GM12878 (cell line): ENCODE measurements at regions not wholly inside any gene's neighbourhood (a gene's known extent, or its start where the extent isn't known, plus 50 kb on each side); places are given as distances from the start of the nearest gene placed in this dataset.

Source experiments
- ATAC-seq: fragments of 200-7000 bp; cut with Tn5 transposase; 3 replicates; pipeline ENCODE4 v1.9.1; 2020; ENCODE audit warnings: mild to moderate bottlenecking, moderate library complexity
- BruUV-seq: library from RNA; stranded (reverse); fragments of 400-500 nt; replicated peaks from 2 replicates; lab custom pipeline; 2021; lab: Mats Ljungman, UMichigan
- CTCF ChIA-PET: fragments of 300-600 bp; sonication (Branson Sonifier 250); formaldehyde crosslinking; extraction: SDS; loops from one replicate; lab custom pipeline; 2021; ENCODE audit warnings: inconsistent platforms; lab: Yijun Ruan, JAX
- POLR2A ChIA-PET: fragments of 350-600 bp; formaldehyde crosslinking; extraction: SDS; loops from one replicate; lab custom pipeline; 2021; ENCODE audit warnings: inconsistent platforms; lab: Charles Lee
- RAD21 ChIA-PET: fragments of 300-600 bp; sonication (Branson Sonifier 250); formaldehyde crosslinking; loops from one replicate; lab custom pipeline; 2023; ENCODE audit warnings: antibody characterized with exemption; ENCODE audit not compliant: unreplicated experiment; lab: Charles Lee
- SMC1A ChIA-PET: fragments of 300-600 bp; sonication (Branson Sonifier 250); formaldehyde crosslinking; loops from one replicate; lab custom pipeline; 2023; ENCODE audit not compliant: unreplicated experiment, uncharacterized antibody; lab: Charles Lee
- DNase-seq: peaks from one replicate; pipeline ENCODE4 v3.0.0-alpha.2; 2011; ENCODE audit warnings: low read depth, low spot score
- FAIRE-seq: peaks from 3 replicates; lab custom pipeline; 2011; peaks lifted over from hg19 to GRCh38; lab: Jason Lieb, UNC
- H2AFZ ChIP-seq: 2 replicates; pipeline ENCODE4 v1.6.0; 2011; ENCODE audit warnings: low read depth, low read length, control low read depth; ENCODE audit not compliant: control insufficient read depth
- H3K27ac ChIP-seq: 2 replicates; pipeline ENCODE4 v1.5.1; 2011; ENCODE audit warnings: control low read depth; ENCODE audit not compliant: control insufficient read depth, insufficient read depth
- H3K27me3 ChIP-seq, 2 experiments: replicated peaks in 1 of 2; 2 replicates each; pipeline versions ENCODE4 v1.6.0 to v1.6.1; 2011; ENCODE audit warnings: low read length in 1 of 2; ENCODE audit not compliant: control insufficient read depth in 2 of 2, insufficient read depth in 2 of 2
- H3K36me3 ChIP-seq, 2 experiments: 2 replicates each; pipeline ENCODE4 v1.5.1; 2011; ENCODE audit warnings: low read length in 1 of 2; ENCODE audit not compliant: control insufficient read depth in 2 of 2, insufficient read depth in 2 of 2
- H3K4me1 ChIP-seq: 2 replicates; pipeline ENCODE4 v1.6.1; 2011; ENCODE audit warnings: mild to moderate bottlenecking, low read length, moderate library complexity, mixed read lengths; ENCODE audit not compliant: control insufficient read depth, insufficient read depth
- H3K4me2 ChIP-seq: 2 replicates; pipeline ENCODE4 v1.6.0; 2011; ENCODE audit warnings: control low read depth; ENCODE audit not compliant: control insufficient read depth, insufficient read depth
- H3K4me3 ChIP-seq: fragments of 200-600 bp; sonication (generic); 2 replicates; pipeline ENCODE4 v1.5.1; 2016
- H3K79me2 ChIP-seq: 2 replicates; pipeline ENCODE4 v1.6.0; 2011; ENCODE audit warnings: low read length; ENCODE audit not compliant: control insufficient read depth, insufficient read depth
- H3K9ac ChIP-seq: 2 replicates; pipeline ENCODE4 v1.8.0; 2011; ENCODE audit warnings: low read length, control low read depth, mixed read lengths; ENCODE audit not compliant: control insufficient read depth, insufficient read depth
- H3K9me3 ChIP-seq: replicated peaks from 3 replicates; pipeline ENCODE4 v1.5.1; 2011; ENCODE audit warnings: mild to moderate bottlenecking, low read length; ENCODE audit not compliant: control insufficient read depth, insufficient read depth
- H4K20me1 ChIP-seq: 2 replicates; pipeline ENCODE4 v1.6.0; 2011; ENCODE audit not compliant: control insufficient read depth, insufficient read depth
- BCL11A ChIP-seq: IDR thresholded peaks from 2 replicates; pipeline ENCODE4 v1.6.1; 2011; ENCODE audit warnings: low read depth, low read length
- CHD2 ChIP-seq: IDR thresholded peaks from 2 replicates; pipeline ENCODE4 v1.6.1; 2011; ENCODE audit warnings: low read depth, low read length, improper control_type of control experiment, borderline replicate concordance
- EGR1 ChIP-seq, 2 experiments: IDR thresholded peaks; 1 replicate in 1 of 2; 2 replicates in 1 of 2; pipeline ENCODE4 v1.6.1; 2011 to 2012; ENCODE audit warnings: low read depth in 2 of 2, low read length in 2 of 2, borderline replicate concordance in 1 of 2, mild to moderate bottlenecking in 1 of 2, moderate library complexity in 1 of 2
- FOXK2 ChIP-seq: fragments of 450-650 bp; IDR thresholded peaks from 2 replicates; pipeline ENCODE4 v1.6.1; 2017; ENCODE audit warnings: mild to moderate bottlenecking, moderate library complexity
- GATAD2B ChIP-seq: fragments of 450-650 bp; conservative IDR thresholded peaks from 2 replicates; pipeline ENCODE4 v1.6.1; 2017; ENCODE audit warnings: low read depth, mild to moderate bottlenecking, moderate library complexity
- HDAC2 ChIP-seq: fragments of 200-600 bp; sonication (generic); IDR thresholded peaks from 2 replicates; pipeline ENCODE4 v1.6.1; 2017
- HSF1 ChIP-seq: fragments of 150-350 bp; IDR thresholded peaks from 2 replicates; pipeline ENCODE4 v1.6.1; 2014; ENCODE audit warnings: mild to moderate bottlenecking, low read depth, low read length
- KDM1A ChIP-seq: fragments of 200-600 bp; sonication (generic); IDR thresholded peaks from 2 replicates; pipeline ENCODE4 v1.6.1; 2016; ENCODE audit warnings: borderline replicate concordance
- NFIC ChIP-seq: IDR thresholded peaks from 2 replicates; pipeline ENCODE4 v1.6.1; 2012; ENCODE audit warnings: low read depth, mild to moderate bottlenecking, inconsistent platforms, low read length, moderate library complexity
- SMAD1 ChIP-seq: fragments of 450-650 bp; IDR thresholded peaks from 2 replicates; pipeline ENCODE4 v1.6.1; 2018; ENCODE audit warnings: mild to moderate bottlenecking, low read depth; ENCODE audit not compliant: partially characterized antibody
- STAT3 ChIP-seq: IDR thresholded peaks from 2 replicates; pipeline ENCODE4 v1.6.1; 2011; ENCODE audit warnings: low read depth, low read length, improper control_type of control experiment
- TCF12 ChIP-seq: IDR thresholded peaks from 2 replicates; pipeline ENCODE4 v1.6.1; 2011; ENCODE audit warnings: low read depth, mild to moderate bottlenecking, low read length
- TCF3 ChIP-seq: IDR thresholded peaks from 2 replicates; pipeline ENCODE4 v1.6.1; 2012; ENCODE audit warnings: low read depth, mild to moderate bottlenecking, low read length, borderline replicate concordance; ENCODE audit not compliant: insufficient read depth
- ZBED1 ChIP-seq: IDR thresholded peaks from 2 replicates; pipeline ENCODE4 v1.6.1; 2016; ENCODE audit warnings: borderline replicate concordance
- ZNF622 ChIP-seq: fragments of 450-650 bp; IDR thresholded peaks from 2 replicates; pipeline ENCODE4 v1.6.1; 2017; ENCODE audit warnings: mild to moderate bottlenecking, inconsistent platforms
- WGBS: methylation state at CpG from one replicate; pipeline ENCODE4 v1.1.6; 2016; ENCODE audit warnings: low lambda C conversion rate; ENCODE audit not compliant: insufficient replicate concordance, insufficient coverage; ENCODE audit errors: missing lambda C conversion rate; 5-methylcytosine and 5-hydroxymethylcytosine counted together
- in situ Hi-C: fragments of 300-500 bp; cut with MboI; formaldehyde crosslinking; loops from 9 replicates; pipeline ENCODE4 v1.14.3; 2018; ENCODE audit warnings: mixed read lengths
- intact Hi-C: fragments of 100-400 bp; cut with micrococcal nuclease; formaldehyde crosslinking; loops from one replicate; pipeline ENCODE4 v1.14.2; 2022; ENCODE audit not compliant: unreplicated experiment
- TF ChIP-seq, protein P1 (sequence below): fragments of 450-650 bp; IDR thresholded peaks from 2 replicates; pipeline ENCODE4 v1.6.1; 2016; ENCODE audit warnings: mild to moderate bottlenecking, moderate library complexity, borderline replicate concordance
- TF ChIP-seq, protein P2 (sequence below): IDR thresholded peaks from 2 replicates; pipeline ENCODE4 v1.6.1; 2011; ENCODE audit warnings: low read depth, low read length, improper control_type of control experiment, borderline replicate concordance
- TF ChIP-seq, protein P3 (sequence below): fragments of 450-650 bp; IDR thresholded peaks from 2 replicates; pipeline ENCODE4 v1.6.1; 2017; ENCODE audit warnings: mild to moderate bottlenecking, low read depth, inconsistent platforms; ENCODE audit not compliant: poor library complexity, severe bottlenecking

- CTCF ChIA-PET, result interaction anchor here (1.6 kb wide), 1 partner anchor 14 kb away, joined by 5 read pairs; no protein-coding TSS in a partner anchor
- WGBS, result 68% methylated on average over 7 of the region's 7 CpGs
- TF ChIP-seq ZBED1 (no peak), TCF12 (no peak), EGR1 (IDR thresholded peaks at IDR 0.05; ENCODE audit: borderline replicate concordance in 1 of 2, low read depth in 2 of 2, low read length in 2 of 2) (no peak), HSF1 (no peak), SMAD1 (no peak), ZNF622 (no peak), HDAC2 (no peak), NFIC (no peak), TCF3 (no peak), CHD2 (no peak), BCL11A (no peak), FOXK2 (no peak), STAT3 (no peak), GATAD2B (no peak), KDM1A (no peak)
- TF ChIP-seq, protein P1, sequence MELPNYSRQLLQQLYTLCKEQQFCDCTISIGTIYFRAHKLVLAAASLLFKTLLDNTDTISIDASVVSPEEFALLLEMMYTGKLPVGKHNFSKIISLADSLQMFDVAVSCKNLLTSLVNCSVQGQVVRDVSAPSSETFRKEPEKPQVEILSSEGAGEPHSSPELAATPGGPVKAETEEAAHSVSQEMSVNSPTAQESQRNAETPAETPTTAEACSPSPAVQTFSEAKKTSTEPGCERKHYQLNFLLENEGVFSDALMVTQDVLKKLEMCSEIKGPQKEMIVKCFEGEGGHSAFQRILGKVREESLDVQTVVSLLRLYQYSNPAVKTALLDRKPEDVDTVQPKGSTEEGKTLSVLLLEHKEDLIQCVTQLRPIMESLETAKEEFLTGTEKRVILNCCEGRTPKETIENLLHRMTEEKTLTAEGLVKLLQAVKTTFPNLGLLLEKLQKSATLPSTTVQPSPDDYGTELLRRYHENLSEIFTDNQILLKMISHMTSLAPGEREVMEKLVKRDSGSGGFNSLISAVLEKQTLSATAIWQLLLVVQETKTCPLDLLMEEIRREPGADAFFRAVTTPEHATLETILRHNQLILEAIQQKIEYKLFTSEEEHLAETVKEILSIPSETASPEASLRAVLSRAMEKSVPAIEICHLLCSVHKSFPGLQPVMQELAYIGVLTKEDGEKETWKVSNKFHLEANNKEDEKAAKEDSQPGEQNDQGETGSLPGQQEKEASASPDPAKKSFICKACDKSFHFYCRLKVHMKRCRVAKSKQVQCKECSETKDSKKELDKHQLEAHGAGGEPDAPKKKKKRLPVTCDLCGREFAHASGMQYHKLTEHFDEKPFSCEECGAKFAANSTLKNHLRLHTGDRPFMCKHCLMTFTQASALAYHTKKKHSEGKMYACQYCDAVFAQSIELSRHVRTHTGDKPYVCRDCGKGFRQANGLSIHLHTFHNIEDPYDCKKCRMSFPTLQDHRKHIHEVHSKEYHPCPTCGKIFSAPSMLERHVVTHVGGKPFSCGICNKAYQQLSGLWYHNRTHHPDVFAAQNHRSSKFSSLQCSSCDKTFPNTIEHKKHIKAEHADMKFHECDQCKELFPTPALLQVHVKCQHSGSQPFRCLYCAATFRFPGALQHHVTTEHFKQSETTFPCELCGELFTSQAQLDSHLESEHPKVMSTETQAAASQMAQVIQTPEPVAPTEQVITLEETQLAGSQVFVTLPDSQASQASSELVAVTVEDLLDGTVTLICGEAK, result no peak
- TF ChIP-seq, protein P2, sequence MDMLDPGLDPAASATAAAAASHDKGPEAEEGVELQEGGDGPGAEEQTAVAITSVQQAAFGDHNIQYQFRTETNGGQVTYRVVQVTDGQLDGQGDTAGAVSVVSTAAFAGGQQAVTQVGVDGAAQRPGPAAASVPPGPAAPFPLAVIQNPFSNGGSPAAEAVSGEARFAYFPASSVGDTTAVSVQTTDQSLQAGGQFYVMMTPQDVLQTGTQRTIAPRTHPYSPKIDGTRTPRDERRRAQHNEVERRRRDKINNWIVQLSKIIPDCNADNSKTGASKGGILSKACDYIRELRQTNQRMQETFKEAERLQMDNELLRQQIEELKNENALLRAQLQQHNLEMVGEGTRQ, result no peak
- TF ChIP-seq, protein P3, sequence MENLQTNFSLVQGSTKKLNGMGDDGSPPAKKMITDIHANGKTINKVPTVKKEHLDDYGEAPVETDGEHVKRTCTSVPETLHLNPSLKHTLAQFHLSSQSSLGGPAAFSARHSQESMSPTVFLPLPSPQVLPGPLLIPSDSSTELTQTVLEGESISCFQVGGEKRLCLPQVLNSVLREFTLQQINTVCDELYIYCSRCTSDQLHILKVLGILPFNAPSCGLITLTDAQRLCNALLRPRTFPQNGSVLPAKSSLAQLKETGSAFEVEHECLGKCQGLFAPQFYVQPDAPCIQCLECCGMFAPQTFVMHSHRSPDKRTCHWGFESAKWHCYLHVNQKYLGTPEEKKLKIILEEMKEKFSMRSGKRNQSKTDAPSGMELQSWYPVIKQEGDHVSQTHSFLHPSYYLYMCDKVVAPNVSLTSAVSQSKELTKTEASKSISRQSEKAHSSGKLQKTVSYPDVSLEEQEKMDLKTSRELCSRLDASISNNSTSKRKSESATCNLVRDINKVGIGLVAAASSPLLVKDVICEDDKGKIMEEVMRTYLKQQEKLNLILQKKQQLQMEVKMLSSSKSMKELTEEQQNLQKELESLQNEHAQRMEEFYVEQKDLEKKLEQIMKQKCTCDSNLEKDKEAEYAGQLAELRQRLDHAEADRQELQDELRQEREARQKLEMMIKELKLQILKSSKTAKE, result no peak
Measured at GRCh38 chr15:80321853-80322252, 69.8 kb upstream of the CTXND1 start.

More at GRCh38 chr15:80321853-80322252, 69.8 kb upstream of the CTXND1 start:
- no peaks in the 10 kb centered on the region; a peak in 3 of 4 replicates for H3K27me3 ChIP-seq
- BruUV-seq, result no TSS peak
- no peak overlapping the region for H2AFZ ChIP-seq
- FAIRE-seq (no peak), DNase-seq (no peak), ATAC-seq (no peak)
- no peaks in the 10 kb centered on the region for H4K20me1 ChIP-seq
- no peak overlapping the region for H3K4me3 ChIP-seq
- no peaks in the 10 kb centered on the region for H3K9me3 ChIP-seq
- in situ Hi-C loops, result no loop called here
- intact Hi-C loops, result no loop called here
- no peak overlapping the region for H3K27ac ChIP-seq
- H3K4me2 ChIP-seq, result no peak overlapping the region
- H3K9ac ChIP-seq, result no peak overlapping the region
- H3K4me1 ChIP-seq, result no peaks in the 10 kb centered on the region
- SMC1A ChIA-PET, result no interaction called here
- no peaks in the 10 kb centered on the region for H3K79me2 ChIP-seq
- POLR2A ChIA-PET, result no interaction called here
- no peaks in the 10 kb centered on the region for H3K36me3 ChIP-seq
- RAD21 ChIA-PET, result no interaction called here
